ENCODE measurements at regions not wholly inside any gene's neighbourhood (a gene's known extent, or its start where the extent isn't known, plus 50 kb on each side); places are given as distances from the start of the nearest gene placed in this dataset.

- TF ChIP-seq EZH2phosphoT487 (IDR thresholded peaks at IDR 0.05; ENCODE audit: borderline replicate concordance) = no peak
- TF ChIP-seq CTCF (IDR thresholded peaks at IDR 0.05 in 2 of 3, conservative IDR thresholded peaks at IDR 0.05 in 1 of 3; ENCODE audit: borderline replicate concordance in 1 of 3, insufficient read depth in 1 of 3, low read depth in 2 of 3, low read length in 2 of 3) = no peak
- TF ChIP-seq POLR2A (IDR thresholded peaks at IDR 0.05; ENCODE audit: borderline replicate concordance, extremely low read depth, insufficient read depth, insufficient read length) = no peak
- TF ChIP-seq ATF3 (IDR thresholded peaks at IDR 0.05) = no peak
- no peak for TF ChIP-seq EZH2 (IDR thresholded peaks at IDR 0.05)
- no peak for TF ChIP-seq TCF7L2 (IDR thresholded peaks at IDR 0.05; ENCODE audit: borderline replicate concordance, extremely low read depth, insufficient read depth, insufficient read length)
- no peak for TF ChIP-seq ZNF274 (IDR thresholded peaks at IDR 0.05; ENCODE audit: low read depth, low read length)
- no peak for TF ChIP-seq JUND (IDR thresholded peaks at IDR 0.05)
Observed at GRCh38 chr18:5710235-5710634, 166.4 kb upstream of the EPB41L3 start.
